WTC11 (cell line): ENCODE measurements at regions not wholly inside any gene's neighbourhood (a gene's known extent, or its start where the extent isn't known, plus 50 kb on each side); places are given as distances from the start of the nearest gene placed in this dataset.

Source experiments
- ATAC-seq: fragments of 200-7000 bp; cut with Tn5 transposase; 2 replicates; pipeline ENCODE4 v1.10.0; 2021; ENCODE audit warnings: mild to moderate bottlenecking, moderate library complexity
- CTCF ChIA-PET: fragments of 300-600 bp; sonication (Branson Sonifier 250); formaldehyde crosslinking; loops from one replicate; lab custom pipeline; 2021; ENCODE audit warnings: antibody characterized with exemption; lab: Charles Lee
- POLR2A ChIA-PET: fragments of 350-600 bp; sonication (Branson Sonifier 250); formaldehyde crosslinking; loops from one replicate; lab custom pipeline; 2021; ENCODE audit warnings: antibody characterized with exemption; lab: Charles Lee
- DNase-seq: peaks from one replicate; pipeline ENCODE4 v3.0.0; 2021; ENCODE audit warnings: low spot score
- H3K27ac Mint-ChIP-seq: 2 replicates; pipeline ENCODE4 v1.8.0; 2021; ENCODE audit warnings: mixed read lengths
- H3K27me3 Mint-ChIP-seq: 2 replicates; pipeline ENCODE4 v1.8.0; 2021; ENCODE audit warnings: low read depth, mild to moderate bottlenecking, moderate library complexity, mixed read lengths
- H3K36me3 Mint-ChIP-seq: 2 replicates; pipeline ENCODE4 v1.8.0; 2021; ENCODE audit warnings: mixed read lengths
- H3K4me1 Mint-ChIP-seq: 2 replicates; pipeline ENCODE4 v1.8.0; 2022; ENCODE audit warnings: mixed read lengths
- H3K4me3 Mint-ChIP-seq: 2 replicates; pipeline ENCODE4 v1.8.0; 2021; ENCODE audit warnings: mild to moderate bottlenecking, moderate library complexity, mixed read lengths
- H3K9me3 Mint-ChIP-seq: 2 replicates; pipeline ENCODE4 v1.8.0; 2021; ENCODE audit warnings: mixed read lengths
- CREM ChIP-seq: sonication (generic); formaldehyde crosslinking; IDR thresholded peaks from 2 replicates; pipeline ENCODE4 v1.8.1; 2022; ENCODE audit warnings: mild to moderate bottlenecking, missing genetic modification reagents, moderate library complexity
- GABPB1 ChIP-seq: sonication (generic); formaldehyde crosslinking; IDR thresholded peaks from 2 replicates; pipeline ENCODE4 v1.8.1; 2023; ENCODE audit warnings: mild to moderate bottlenecking, missing genetic modification reagents
- NR1H2 ChIP-seq: sonication (generic); formaldehyde crosslinking; IDR thresholded peaks from 2 replicates; pipeline ENCODE4 v1.9.0; 2021; ENCODE audit warnings: mild to moderate bottlenecking, moderate library complexity, missing genetic modification reagents
- NR2C2 ChIP-seq: sonication (generic); formaldehyde crosslinking; IDR thresholded peaks from 2 replicates; pipeline ENCODE4 v1.8.0; 2022; ENCODE audit warnings: mild to moderate bottlenecking, missing genetic modification reagents
- ZNF138 ChIP-seq: sonication (generic); formaldehyde crosslinking; conservative IDR thresholded peaks from 2 replicates; pipeline ENCODE4 v1.8.1; 2022; ENCODE audit warnings: mild to moderate bottlenecking, moderate library complexity, missing genetic modification reagents
- TF ChIP-seq, protein P1 (sequence below): fragments of 250-450 bp; sonication (Bioruptor Pico); IDR thresholded peaks from 2 replicates; pipeline ENCODE4 v1.9.0; 2021; ENCODE audit warnings: mild to moderate bottlenecking
- TF ChIP-seq, protein P2 (sequence below): sonication (generic); formaldehyde crosslinking; IDR thresholded peaks from 2 replicates; pipeline ENCODE4 v1.8.0; 2022; ENCODE audit warnings: mild to moderate bottlenecking, missing genetic modification reagents
- TF ChIP-seq, protein P3 (sequence below): sonication (generic); formaldehyde crosslinking; IDR thresholded peaks from 2 replicates; pipeline ENCODE4 v1.8.0; 2022; ENCODE audit warnings: missing genetic modification reagents
- TF ChIP-seq, protein P4 (sequence below): sonication (generic); formaldehyde crosslinking; IDR thresholded peaks from 2 replicates; pipeline ENCODE4 v1.8.1; 2023; ENCODE audit warnings: mild to moderate bottlenecking, missing genetic modification reagents
- TF ChIP-seq, protein P5 (sequence below): sonication (generic); formaldehyde crosslinking; IDR thresholded peaks from 2 replicates; pipeline ENCODE4 v1.8.0; 2023; ENCODE audit warnings: mild to moderate bottlenecking, missing genetic modification reagents

DNA sequence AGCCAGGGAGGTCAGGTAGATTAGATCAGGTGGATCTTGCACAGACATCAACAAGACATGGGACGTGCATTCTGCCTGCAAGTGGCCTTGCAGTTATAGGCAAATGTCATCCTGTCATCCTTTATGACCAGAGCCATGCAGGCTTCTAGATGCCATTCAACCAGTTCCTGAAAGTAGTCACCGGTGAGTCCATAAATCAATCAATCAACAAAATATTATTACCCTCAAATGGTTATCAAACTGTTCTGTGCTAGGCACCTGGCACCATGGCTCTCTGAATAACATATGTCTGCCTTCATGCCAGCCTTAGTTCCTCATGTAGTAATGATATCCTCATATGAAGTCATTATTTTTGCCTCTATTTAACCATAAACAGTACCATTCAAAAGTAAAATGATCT lies 146.9 kb downstream of the TOMM20 start:
- no peak overlapping the region for H3K4me3 Mint-ChIP-seq
- ChIA-PET POLR2A (no interaction called here), CTCF (no interaction called here)
- no peaks in the 10 kb centered on the region for H3K27me3 Mint-ChIP-seq
- no peaks in the 10 kb centered on the region for H3K9me3 Mint-ChIP-seq
- H3K4me1 Mint-ChIP-seq = peaks cover 39% of the 10 kb centered on the region
- no peak for ATAC-seq
- no peak overlapping the region for H3K27ac Mint-ChIP-seq
- TF ChIP-seq, protein P1, sequence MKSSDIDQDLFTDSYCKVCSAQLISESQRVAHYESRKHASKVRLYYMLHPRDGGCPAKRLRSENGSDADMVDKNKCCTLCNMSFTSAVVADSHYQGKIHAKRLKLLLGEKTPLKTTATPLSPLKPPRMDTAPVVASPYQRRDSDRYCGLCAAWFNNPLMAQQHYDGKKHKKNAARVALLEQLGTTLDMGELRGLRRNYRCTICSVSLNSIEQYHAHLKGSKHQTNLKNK (CRISPR knock-in tag) = no peak
- TF ChIP-seq CREM (CRISPR knock-in tag) (no peak), NR2C2 (CRISPR knock-in tag) (no peak)
- TF ChIP-seq, protein P2, sequence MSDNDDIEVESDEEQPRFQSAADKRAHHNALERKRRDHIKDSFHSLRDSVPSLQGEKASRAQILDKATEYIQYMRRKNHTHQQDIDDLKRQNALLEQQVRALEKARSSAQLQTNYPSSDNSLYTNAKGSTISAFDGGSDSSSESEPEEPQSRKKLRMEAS (CRISPR knock-in tag) = no peak
- TF ChIP-seq, protein P3, sequence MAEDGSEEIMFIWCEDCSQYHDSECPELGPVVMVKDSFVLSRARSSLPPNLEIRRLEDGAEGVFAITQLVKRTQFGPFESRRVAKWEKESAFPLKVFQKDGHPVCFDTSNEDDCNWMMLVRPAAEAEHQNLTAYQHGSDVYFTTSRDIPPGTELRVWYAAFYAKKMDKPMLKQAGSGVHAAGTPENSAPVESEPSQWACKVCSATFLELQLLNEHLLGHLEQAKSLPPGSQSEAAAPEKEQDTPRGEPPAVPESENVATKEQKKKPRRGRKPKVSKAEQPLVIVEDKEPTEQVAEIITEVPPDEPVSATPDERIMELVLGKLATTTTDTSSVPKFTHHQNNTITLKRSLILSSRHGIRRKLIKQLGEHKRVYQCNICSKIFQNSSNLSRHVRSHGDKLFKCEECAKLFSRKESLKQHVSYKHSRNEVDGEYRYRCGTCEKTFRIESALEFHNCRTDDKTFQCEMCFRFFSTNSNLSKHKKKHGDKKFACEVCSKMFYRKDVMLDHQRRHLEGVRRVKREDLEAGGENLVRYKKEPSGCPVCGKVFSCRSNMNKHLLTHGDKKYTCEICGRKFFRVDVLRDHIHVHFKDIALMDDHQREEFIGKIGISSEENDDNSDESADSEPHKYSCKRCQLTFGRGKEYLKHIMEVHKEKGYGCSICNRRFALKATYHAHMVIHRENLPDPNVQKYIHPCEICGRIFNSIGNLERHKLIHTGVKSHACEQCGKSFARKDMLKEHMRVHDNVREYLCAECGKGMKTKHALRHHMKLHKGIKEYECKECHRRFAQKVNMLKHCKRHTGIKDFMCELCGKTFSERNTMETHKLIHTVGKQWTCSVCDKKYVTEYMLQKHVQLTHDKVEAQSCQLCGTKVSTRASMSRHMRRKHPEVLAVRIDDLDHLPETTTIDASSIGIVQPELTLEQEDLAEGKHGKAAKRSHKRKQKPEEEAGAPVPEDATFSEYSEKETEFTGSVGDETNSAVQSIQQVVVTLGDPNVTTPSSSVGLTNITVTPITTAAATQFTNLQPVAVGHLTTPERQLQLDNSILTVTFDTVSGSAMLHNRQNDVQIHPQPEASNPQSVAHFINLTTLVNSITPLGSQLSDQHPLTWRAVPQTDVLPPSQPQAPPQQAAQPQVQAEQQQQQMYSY (CRISPR knock-in tag) = no peak
- TF ChIP-seq, protein P4, sequence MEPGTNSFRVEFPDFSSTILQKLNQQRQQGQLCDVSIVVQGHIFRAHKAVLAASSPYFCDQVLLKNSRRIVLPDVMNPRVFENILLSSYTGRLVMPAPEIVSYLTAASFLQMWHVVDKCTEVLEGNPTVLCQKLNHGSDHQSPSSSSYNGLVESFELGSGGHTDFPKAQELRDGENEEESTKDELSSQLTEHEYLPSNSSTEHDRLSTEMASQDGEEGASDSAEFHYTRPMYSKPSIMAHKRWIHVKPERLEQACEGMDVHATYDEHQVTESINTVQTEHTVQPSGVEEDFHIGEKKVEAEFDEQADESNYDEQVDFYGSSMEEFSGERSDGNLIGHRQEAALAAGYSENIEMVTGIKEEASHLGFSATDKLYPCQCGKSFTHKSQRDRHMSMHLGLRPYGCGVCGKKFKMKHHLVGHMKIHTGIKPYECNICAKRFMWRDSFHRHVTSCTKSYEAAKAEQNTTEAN (CRISPR knock-in tag) = no peak
- TF ChIP-seq, protein P5, sequence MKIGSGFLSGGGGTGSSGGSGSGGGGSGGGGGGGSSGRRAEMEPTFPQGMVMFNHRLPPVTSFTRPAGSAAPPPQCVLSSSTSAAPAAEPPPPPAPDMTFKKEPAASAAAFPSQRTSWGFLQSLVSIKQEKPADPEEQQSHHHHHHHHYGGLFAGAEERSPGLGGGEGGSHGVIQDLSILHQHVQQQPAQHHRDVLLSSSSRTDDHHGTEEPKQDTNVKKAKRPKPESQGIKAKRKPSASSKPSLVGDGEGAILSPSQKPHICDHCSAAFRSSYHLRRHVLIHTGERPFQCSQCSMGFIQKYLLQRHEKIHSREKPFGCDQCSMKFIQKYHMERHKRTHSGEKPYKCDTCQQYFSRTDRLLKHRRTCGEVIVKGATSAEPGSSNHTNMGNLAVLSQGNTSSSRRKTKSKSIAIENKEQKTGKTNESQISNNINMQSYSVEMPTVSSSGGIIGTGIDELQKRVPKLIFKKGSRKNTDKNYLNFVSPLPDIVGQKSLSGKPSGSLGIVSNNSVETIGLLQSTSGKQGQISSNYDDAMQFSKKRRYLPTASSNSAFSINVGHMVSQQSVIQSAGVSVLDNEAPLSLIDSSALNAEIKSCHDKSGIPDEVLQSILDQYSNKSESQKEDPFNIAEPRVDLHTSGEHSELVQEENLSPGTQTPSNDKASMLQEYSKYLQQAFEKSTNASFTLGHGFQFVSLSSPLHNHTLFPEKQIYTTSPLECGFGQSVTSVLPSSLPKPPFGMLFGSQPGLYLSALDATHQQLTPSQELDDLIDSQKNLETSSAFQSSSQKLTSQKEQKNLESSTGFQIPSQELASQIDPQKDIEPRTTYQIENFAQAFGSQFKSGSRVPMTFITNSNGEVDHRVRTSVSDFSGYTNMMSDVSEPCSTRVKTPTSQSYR (CRISPR knock-in tag) = no peak
- no peak for DNase-seq
- H3K36me3 Mint-ChIP-seq = no peaks in the 10 kb centered on the region

DNA sequence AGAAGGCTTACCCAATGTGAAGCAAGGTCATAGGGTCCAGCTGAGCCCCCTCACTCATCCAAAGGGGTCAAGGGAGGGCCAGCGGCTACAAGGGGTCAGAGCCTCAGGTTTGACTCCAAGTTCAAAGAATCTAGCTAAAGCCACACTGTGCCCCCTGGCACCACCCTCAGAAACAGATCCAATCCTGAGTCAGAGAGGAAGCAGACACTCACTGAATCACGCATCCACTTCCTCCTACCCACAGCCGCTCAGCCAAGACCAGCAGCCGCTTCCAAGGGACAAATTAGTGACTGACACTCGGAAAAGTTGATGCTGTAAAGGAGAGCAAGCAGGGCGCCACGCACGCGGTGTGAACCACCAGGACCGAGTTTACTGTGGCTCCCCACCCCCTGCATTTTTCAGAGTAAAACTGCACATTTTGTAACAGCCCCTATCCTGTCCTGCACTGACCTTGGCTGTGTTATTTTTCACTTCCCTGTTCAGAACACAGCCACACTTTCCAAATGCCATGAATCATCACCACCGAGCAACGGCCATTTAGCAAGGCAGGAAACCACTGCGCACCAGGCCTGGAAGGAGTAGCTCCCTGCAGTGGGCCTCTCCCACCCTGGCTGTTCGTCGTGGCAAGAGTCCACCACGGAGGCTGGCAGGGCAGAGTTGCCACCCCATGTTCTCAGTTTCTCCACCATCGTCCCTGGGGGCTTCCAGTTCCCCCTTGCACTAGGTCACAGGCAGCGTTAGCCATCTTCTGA lies 147.8 kb downstream of the TOMM20 start:
- ChIA-PET CTCF (no interaction called here), POLR2A (no interaction called here)
- TF ChIP-seq NR1H2 (CRISPR knock-in tag) (no peak), ZNF138 (no peak), GABPB1 (CRISPR knock-in tag) (peak; percentile 17; the same call in 1 of the 2 replicates)
- TF ChIP-seq, protein P2 (CRISPR knock-in tag) = no peak
- TF ChIP-seq, protein P1 (CRISPR knock-in tag) = no peak
- TF ChIP-seq, protein P5 (CRISPR knock-in tag) = no peak
- no peak overlapping the region for H3K27ac Mint-ChIP-seq
- no peak overlapping the region for H3K4me3 Mint-ChIP-seq
- peaks cover 34% of the 10 kb centered on the region for H3K4me1 Mint-ChIP-seq
- ATAC-seq = no peak
- no peaks in the 10 kb centered on the region for H3K9me3 Mint-ChIP-seq
- DNase-seq = no peak
- no peaks in the 10 kb centered on the region for H3K27me3 Mint-ChIP-seq
- no peaks in the 10 kb centered on the region for H3K36me3 Mint-ChIP-seq
